HG02571 (cell line): ENCODE measurements at regions not wholly inside any gene's neighbourhood (a gene's known extent, or its start where the extent isn't known, plus 50 kb on each side); places are given as distances from the start of the nearest gene placed in this dataset.

ENCODE experiments used
- ATAC-seq: cut with Tn5 transposase; IDR thresholded peaks from one replicate; pipeline ENCODE4 v1.9.1; 2021; ENCODE audit warnings: mild to moderate bottlenecking, moderate library complexity; ENCODE audit not compliant: unreplicated experiment

DNA sequence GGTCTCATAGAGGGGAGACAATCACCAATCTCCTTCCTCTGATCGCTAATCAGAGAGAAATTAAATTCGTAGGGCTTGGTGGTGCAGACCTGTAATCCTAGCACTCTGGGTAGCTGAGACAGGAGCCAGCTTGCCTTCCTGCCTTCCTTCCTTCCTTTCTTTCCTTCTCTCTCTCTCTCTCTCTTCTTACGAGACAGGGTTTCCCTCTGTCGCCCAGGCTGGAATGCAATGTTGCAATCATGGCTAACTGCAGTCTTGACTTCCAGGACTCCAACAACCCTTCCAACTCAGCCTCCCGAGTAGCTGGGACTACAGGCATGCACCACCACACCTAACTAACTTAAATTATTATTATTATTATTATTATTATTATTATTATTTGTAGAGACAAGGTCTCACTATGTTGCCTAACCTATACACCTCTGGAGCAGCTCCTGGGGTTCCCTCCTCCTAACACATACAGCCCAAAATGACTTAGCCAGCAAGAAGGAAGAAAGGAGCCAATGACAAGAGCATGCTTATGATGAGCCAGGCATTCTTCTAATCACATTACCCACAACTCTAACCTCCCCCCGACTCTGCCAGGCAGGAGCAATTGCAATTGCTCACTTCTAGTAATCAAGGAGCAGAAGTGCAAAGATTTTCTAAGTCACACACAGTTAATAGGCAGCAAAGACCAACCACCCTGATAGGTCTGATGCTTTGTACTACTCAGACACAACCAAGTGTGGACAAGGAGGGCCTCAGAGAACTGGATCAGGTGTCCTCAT lies 105.4 kb upstream of the F3 start:
- no peak for ATAC-seq

DNA sequence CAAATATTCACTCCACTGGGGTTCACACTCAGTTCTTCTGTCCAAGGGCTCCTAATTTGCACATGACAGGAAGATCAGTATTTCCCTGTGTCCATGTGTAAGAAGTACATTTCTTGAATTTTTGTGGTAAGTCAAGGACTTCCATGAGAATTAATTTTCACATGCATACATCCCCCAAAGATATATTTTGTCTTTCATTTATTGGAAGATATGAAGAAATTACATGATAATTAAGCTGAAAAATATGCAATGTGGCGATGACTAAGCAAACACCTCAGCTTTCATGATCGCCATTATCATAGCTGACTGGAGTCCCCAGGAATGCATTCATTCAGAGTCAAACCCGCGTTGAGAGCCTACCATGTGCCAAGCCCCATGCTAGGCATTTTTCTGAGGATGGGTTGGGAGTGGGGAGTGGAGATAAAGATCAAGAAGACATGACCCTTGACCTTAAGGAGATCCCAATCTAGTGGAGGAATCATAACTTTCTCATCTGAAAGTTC lies 104.6 kb upstream of the F3 start:
- ATAC-seq: no peak

DNA sequence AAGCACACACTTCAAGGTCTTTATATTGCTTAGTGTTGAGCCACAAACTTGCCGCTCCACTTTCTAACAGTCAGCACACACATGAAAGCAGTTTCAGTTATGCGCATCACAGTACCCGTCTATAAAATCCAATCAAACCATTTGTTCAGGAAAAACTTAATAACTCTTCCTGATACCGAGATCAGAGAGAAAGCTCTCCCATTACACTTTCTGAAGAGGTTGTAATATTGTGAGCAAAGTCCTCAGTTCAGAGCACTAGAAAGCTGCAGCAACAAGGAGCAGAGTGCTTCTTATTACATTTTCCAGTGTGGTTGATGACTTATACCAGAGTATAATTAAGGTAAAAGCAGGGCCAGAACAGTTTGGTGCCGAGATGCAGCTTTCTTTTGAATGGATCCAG lies 102.8 kb upstream of the F3 start:
- ATAC-seq: no peak

DNA sequence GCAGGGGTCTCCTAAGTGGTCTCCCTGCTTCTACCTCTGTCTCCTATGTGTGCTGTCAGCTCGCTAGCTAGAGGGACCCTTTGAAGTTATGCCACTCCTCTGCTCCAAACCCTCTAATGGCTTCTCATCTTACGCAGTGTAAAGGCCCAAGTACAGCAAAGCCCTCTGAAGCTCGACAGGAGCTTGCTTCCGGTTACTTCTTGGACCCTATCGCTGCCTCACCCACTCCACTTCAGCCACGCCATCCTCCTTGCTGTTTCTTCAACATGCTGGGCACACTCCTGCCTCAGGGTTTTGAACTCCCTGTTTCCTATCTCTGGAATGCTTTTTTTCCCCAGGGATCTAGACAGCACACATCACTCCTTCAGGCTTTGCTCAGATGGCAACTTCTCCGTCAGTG lies 102.3 kb upstream of the F3 start:
- no peak for ATAC-seq

DNA sequence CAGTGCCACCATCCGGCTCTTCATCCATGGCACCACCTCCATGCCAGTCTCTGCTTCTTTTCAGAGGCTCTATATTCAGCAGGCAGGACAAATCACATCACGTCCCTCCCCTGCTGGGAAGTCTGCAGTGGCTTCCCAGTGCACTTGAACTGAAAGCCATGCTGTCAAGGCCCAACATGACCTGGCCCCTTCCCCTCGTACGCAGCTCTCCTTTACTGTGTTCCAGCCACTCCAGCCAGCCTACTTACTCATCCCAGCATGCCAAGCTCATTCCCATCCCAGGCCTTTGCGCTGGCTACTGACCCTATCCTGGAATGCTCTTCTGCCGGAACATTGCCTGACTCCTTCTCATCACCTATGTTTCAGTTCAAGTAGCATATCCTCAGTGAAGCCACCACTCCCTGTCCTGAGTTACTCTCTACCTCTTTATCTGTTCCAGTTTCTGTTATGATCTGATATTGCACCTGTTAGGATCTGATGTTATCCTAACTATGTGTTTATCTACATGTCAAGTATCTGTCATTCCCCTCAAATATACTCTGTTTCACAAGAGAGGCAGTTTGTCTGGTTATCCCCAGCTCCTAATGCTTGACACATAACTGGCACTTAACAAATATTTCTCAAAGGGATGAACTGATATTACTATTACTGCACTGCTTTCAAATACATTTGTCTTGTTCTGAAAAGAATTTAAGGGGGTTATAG lies 101.2 kb upstream of the F3 start:
- no peak for ATAC-seq

DNA sequence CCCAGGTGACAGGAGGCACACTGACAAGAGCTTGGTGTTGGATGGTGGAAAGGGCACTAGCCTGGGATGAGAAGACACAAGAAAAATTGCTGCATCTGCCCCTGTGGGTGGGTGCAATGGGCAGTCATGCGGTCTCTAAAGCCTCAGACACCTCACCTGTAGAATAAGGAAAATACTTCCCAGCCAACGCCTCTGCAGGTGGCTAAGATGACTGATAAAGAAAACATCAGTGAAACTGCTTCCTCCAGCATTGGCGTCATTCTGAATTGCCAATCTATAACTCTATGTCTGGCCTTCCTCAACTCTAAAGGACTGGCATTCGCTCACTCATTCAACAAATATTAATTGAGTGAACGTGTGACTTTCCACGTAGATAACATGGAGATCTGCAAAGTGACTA lies 100.4 kb upstream of the F3 start:
- no peak for ATAC-seq

DNA sequence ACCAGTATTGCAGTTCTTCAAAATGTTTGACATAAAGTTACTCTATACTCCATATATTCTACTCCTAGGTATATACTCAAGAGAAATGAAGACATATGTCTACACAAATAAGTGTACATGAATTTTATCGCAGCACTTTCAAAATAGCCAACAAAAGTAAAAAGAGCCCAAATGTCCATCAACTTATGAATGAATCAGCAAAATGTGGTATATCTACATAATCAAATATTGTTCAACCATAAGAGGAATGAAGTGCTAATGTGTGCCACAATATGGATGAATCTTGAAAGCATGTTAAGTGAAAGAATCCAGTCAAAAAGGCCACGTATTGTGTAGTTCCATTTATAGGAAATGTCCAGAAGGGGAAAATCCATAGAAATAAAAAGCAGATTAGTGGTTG lies 98.6 kb upstream of the F3 start:
- no peak for ATAC-seq

DNA sequence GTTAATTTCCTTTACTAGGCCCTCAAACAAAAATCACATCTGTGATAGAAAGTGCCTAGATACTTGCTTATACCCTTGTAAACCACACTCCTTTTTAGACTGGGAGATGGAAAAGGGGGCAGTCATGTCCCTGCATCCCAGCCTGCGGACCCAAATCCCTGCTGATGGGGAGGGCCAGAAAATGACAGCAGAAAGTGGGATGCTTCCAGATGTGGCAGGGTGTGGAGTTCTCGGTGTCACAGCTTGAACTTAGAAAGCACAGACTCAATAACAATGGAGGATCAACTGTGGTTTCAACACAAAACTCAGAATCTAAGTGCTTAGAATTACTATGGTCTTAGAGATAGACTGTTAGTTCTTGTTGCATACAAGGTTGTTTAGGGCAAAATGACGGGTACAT lies 95.6 kb upstream of the F3 start:
- ATAC-seq: no peak

DNA sequence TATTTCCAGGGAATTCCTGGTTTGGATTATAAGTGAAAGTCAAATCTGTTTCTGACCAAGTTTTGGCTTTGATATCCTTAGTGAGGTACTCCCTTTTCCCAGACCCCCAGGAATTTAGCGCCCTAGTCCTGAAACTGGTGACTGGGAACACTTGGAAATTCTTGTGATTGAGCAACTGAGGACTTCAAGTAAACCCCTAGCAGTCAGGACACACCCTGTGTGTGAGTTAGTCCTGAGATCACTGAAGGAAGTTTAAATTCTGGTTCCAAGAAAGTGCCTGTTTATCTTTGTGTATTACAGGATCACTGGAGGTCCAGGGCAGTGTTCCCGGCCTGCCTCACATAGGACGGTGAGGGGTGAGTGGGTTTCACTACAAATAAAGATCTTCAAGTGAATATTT lies 95.1 kb upstream of the F3 start:
- ATAC-seq: no peak

DNA sequence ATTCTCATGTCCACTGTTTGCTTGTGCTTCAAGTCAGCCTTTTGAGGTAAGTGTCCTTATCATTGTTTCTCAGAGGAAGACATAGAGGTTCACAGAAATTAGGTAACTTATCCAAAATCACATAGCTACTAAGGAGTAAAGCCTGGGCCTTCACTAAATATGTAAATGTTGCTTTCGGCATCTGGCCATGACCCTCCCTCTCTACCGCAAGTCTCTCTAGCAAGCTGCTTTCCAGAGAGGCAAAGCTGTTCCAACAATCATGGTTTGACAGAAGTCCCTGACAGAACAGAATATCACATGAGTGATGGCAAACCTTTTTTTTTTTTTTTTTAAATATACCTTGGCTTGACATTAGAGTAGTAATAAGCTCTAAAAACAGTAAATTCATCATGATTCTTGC lies 94.5 kb upstream of the F3 start:
- ATAC-seq: no peak

DNA sequence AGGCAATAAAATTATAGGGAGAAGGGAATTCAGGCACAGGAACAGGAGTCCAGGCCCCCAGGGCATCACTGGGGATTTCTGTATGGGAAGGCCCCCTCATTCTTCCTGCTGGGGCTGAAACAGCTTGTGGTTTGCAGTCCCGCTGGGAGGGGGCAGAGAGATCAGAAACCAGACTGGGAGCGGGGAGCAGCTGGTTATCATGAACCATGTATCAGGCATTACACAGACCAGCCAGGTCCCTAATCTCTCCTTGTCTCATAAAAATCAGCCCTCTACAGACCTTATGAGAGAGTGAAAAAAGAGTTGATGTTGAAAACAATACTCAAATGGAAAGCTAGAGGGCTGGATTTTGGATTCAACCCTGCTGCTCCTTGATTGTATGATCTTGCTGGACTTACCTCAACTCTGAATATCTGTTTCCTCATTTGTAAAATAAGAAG lies 93.4 kb upstream of the F3 start:
- ATAC-seq: no peak

DNA sequence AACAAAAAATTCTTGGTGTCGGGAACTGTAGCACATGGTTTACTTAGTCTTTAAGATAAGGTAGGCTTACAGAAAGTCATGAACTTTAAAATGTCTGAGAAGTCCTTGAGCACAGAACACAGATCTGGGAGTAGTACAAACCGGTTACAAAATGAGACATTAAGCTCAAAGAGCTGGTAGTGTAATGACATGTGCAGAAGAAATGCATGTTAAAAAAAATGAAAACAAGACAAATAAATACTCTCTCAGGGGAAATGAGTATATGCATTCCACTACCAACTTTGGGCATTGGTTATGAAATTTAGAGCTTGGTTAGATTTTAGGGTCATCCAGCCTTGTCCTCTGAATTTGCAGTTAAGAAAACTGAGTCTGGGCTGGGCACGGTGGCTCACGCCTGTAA lies 91.5 kb upstream of the F3 start:
- no peak for ATAC-seq

DNA sequence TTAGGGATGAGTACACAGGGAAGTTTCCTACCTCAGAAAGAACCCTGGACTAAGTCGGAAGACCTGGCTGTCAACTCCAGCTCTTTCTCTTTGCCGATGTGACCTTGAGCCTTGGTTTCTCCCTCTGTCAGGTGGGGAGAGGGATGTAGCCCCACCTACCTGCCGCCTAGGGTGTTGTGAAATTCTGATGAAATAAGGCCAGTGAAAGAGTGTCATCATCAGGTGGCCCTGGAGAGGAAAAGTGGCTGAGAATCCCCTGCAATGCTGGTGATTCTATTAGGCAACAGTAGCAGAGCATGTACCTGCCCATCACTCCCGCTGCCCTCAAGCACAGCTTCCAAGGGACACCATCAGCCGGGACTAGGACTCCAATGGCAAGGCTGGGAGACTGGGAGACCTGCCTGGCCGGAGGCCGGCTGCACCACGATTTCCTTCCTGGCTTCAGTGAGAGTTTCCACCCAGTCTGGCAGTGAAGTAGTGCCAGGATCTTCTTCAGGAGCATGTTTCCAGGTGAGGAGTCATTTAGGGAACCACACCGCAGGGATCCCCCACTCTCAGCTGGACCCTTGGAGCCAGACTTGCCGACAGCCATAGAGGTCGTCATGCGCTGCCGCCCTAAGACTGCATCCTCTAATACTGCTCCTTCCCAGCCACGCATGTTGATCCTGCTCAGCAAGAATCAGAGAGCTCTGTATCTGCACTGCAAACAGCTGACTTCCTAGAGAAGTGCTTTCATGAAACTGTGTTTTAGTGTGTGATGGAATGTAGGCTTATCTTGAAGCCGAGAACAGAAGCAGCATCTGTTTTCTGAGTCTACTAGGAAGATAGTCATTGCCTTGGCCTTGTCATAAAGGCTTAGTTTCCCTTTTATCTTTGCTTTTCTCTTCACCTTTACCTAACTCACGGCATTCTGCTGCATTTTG lies 88.0 kb upstream of the F3 start:
- ATAC-seq: no peak

DNA sequence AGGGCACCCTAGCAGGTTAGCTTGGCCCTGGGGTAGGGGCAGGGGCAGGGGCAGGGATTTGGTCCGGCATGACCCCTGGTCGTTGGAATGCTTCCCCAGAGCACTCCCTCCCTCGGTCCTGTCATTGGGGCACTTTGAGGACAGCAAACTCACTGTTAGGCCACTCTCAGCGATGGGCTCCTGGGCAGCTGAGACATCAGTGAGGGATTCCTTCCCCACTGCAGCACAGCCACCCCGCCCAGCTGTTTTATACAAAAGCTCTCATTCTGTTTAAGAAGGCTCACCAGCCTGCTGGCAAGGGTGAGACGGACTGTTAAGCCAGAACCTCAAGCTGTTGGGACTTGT lies 86.9 kb upstream of the F3 start:
- no peak for ATAC-seq

DNA sequence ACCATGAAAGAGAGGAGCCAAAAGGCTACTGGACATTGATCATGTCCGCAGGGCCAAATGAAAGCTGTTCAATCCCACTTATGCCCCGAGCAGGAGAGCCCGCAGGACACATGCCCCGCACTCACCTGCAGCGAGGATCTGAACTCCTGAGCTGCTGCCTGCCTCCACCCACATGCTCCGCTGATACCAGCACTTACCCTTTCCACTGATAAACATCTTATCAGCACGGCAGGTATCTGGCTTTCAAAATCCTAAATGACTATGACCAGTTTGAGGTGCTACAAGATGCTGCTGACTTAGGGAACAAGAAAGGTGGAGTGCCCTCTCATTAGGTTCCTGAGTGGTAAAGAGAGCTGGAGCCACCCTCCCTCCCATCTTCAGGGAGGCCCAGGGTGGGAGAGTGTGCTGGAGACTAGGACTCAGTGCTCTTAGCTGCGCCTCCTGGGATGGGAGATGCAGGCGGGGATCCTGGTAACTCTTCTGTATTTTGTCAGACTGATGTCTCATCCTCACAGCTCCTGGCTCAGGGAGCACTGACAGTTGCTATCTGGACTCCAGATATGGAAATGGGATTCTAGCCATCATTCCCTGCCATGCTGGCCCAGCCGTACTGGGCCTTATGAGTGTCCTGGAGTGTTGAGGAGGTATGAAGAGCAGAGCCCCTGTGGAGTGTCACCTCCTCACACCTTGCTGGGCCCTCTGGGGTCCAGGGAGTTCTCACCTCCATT lies 86.4 kb upstream of the F3 start:
- ATAC-seq: no peak

DNA sequence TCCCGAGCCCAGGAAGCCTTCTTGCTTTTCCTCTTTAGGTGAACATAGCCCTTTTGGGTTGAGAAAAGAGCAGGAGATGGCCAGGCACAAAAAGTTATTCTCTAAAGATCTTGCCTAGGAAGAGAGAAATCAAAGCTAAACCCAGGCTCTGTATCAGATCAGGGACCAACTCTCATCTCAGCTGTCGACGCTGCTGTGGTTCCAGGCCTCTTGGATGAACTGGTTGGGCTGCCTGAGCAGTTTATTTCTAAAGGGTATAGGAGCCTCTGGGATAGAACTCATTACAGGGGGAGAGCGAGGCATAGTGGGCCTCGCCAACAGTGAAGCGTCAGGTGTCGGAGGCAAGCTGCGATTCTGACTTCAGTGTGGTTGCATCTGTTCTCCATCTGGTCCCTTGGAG lies 82.6 kb upstream of the F3 start:
- no peak for ATAC-seq

DNA sequence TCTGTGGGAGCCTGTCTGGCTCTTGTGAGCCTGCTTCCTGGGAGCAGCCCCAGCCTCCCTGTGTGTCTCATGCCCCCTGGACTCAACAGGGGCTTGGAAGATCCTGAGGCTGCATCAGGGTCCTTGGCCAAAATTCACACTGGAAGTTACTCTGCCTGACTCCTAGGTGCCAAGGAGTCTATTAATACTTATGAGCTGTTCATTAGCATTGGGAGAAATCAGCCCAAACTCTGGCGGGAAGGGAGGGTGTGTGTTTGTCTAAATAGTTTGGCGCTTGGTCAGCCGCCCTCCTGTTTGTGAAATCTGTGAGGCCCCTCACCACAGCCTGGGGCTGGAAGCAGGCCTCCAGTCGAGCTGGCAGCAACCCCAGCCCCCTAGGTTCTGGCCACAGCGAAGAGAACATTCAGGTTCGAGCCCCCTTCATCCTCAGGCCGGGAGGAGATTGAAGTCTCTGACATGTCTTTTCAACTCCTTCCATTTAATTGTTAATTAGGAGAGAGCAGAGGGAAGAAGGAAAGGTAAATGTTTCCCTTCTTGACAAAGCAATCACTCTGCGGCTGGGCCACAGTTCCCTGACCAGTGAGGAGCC lies 82.1 kb upstream of the F3 start:
- no peak for ATAC-seq

DNA sequence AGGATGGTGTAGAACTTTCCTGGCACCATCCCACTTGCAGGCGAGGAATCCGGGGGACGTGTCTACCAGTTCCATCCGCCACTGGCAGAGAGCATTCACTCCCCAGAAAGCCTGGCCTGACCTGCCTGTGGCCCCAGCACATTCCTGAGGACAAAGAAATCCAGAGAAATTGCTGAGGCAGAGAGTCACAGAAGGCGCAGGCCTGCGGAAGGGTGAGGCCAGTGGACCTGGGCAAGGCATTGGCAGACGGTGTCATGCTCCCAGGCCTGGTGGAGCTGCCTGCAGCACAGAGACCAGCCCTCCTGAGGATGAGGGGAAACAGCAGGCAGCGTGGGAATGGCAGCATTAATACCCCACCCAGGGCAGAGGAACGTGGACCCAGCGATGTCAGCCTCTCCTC lies 81.2 kb upstream of the F3 start:
- ATAC-seq: no peak

DNA sequence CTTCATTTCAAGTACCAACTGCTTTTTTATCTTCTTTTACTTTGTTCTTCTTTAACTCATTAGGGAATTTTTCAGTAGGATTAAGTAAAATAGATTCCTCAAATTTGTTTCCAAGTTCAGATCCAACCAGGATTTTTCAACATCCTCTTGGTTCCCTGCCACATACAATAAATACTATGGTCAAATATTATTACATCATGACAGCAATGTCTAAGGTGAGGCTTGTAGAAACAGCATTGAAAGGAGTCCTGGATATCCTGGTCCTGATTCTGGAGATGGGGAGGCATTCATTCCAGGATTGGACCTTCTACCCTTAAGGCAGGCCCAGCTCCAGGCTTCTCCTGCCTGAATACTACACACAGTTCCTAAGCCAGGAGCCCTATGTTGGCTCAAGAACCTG lies 80.2 kb upstream of the F3 start:
- no peak for ATAC-seq

DNA sequence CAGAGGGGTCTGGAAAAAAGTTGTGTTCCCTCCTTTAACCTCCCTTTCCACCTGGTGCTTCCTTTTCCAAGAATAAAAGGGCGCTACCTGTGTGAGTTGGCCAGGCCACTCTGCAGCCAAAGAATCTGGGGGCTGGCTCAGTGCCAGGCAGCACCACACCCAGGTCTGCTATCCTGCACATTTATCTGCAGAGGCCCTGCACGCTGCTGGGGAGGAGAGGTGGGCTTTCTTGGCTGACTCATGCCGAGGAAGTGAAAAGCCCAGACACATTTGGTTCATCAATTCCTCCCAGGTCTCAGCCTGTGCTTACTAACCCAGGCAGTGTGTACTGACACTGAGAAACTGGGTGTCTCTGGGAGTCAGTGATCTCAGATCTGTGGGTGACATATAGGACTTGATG lies 79.8 kb upstream of the F3 start:
- no peak for ATAC-seq
